Transverse colon (tissue), 4 donors: ENCODE measurements at regions not wholly inside any gene's neighbourhood (a gene's known extent, or its start where the extent isn't known, plus 50 kb on each side); places are given as distances from the start of the nearest gene placed in this dataset.

Experiments used
- DNase-seq: peaks from one replicate; pipeline ENCODE4 v3.0.0-alpha.2; 2019
- H3K27ac ChIP-seq, 4 donors: fragments of 200-600 bp; sonication (generic); 2 replicates each; pipeline ENCODE4 v1.5.1; 2016 to 2018; ENCODE audit warnings: inconsistent platforms in 4 of 4
- H3K27me3 ChIP-seq: fragments of 200-600 bp; sonication (generic); 2 replicates; pipeline ENCODE4 v1.5.1; 2017; ENCODE audit warnings: inconsistent platforms
- H3K36me3 ChIP-seq, 4 donors: fragments of 200-600 bp; sonication (generic); 2 replicates each; pipeline ENCODE4 v1.5.1; 2017 to 2019; ENCODE audit warnings: inconsistent platforms in 4 of 4
- H3K4me1 ChIP-seq, 4 donors: fragments of 200-600 bp; sonication (generic); 2 replicates each; pipeline ENCODE4 v1.5.1; 2017 to 2020; ENCODE audit warnings: inconsistent platforms in 4 of 4
- H3K4me3 ChIP-seq, 4 donors: fragments of 200-600 bp; sonication (generic); 1 replicate in 1 of 4; 2 replicates in 3 of 4; pipeline versions ENCODE4 v1.5.1 to v1.6.1; 2017 to 2019; ENCODE audit warnings: inconsistent platforms in 4 of 4
- H3K9me3 ChIP-seq, 2 donors: fragments of 200-600 bp; sonication (generic); 2 replicates each; pipeline ENCODE4 v1.5.1; 2017 to 2019; ENCODE audit warnings: inconsistent platforms in 2 of 2
- CTCF ChIP-seq, 5 experiments: fragments of 200-600 bp in 3 of 5; fragments of 450-650 bp in 2 of 5; sonication (generic) in 3 of 5; IDR thresholded peaks; 1 replicate in 2 of 5; 2 replicates in 3 of 5; pipeline ENCODE4 v1.5.1; 2016 to 2017; ENCODE audit warnings: antibody characterized with exemption in 5 of 5, inconsistent platforms in 3 of 5, mild to moderate bottlenecking in 2 of 5, moderate library complexity in 1 of 5
- EP300 ChIP-seq: sonication (generic); formaldehyde crosslinking; IDR thresholded peaks from one replicate; pipeline ENCODE4 v1.6.1; 2017; ENCODE audit warnings: antibody characterized with exemption, low read depth
- POLR2A ChIP-seq: fragments of 450-650 bp; IDR thresholded peaks from one replicate; pipeline ENCODE4 v1.6.1; 2016; ENCODE audit warnings: antibody characterized with exemption, mild to moderate bottlenecking, moderate library complexity
- POLR2AphosphoS5 ChIP-seq, 3 donors: sonication (generic); formaldehyde crosslinking; IDR thresholded peaks; one replicate each; pipeline ENCODE4 v1.6.1; 2016; ENCODE audit warnings: antibody characterized with exemption in 3 of 3
- WGBS, 2 donors: methylation state at CpG; one replicate each; pipeline ENCODE4 v1.1.5; 2018; ENCODE audit warnings: low coverage in 1 of 2; 5-methylcytosine and 5-hydroxymethylcytosine counted together
- in situ Hi-C, 4 donors: fragments of 200-750 bp; cut with MboI; loops; one replicate each; pipeline versions ENCODE4 v1.15.0 to v1.15.1; 2017; ENCODE audit warnings: low sequenced_read_pairs in 3 of 4, low pct_ligation_motif_present in 1 of 4, low pct_unique_long_range_greater_than_20kb in 1 of 4
- intact Hi-C: fragments of 100-400 bp; cut with DNase I; formaldehyde crosslinking; loops from one replicate; pipeline ENCODE4 v1.15.1; 2023; ENCODE audit warnings: low total_unique reads

GRCh38 chr2:21543630-21544029, 419.9 kb downstream of the TDRD15 start:
- Histone ChIP-seq H3K9me3 (no peaks in the 10 kb centered on the region), H3K27me3 (no peaks in the 10 kb centered on the region), H3K4me1 (no peaks in the 10 kb centered on the region), H3K4me3 (no peak overlapping the region), H3K27ac (no peak overlapping the region), H3K36me3 (no peaks in the 10 kb centered on the region)
- no peak for TF ChIP-seq POLR2AphosphoS5 (IDR thresholded peaks at IDR 0.05)
- no peak for TF ChIP-seq EP300
- TF ChIP-seq POLR2A = no peak
- no peak for TF ChIP-seq CTCF (IDR thresholded peaks at IDR 0.05)
- intact Hi-C loops = no loop called here
- in situ Hi-C loops = no loop called here
- WGBS, 2 donors = 82 to 83% methylated on average over 2 of the region's 2 CpGs
- DNase-seq = no peak

DNA sequence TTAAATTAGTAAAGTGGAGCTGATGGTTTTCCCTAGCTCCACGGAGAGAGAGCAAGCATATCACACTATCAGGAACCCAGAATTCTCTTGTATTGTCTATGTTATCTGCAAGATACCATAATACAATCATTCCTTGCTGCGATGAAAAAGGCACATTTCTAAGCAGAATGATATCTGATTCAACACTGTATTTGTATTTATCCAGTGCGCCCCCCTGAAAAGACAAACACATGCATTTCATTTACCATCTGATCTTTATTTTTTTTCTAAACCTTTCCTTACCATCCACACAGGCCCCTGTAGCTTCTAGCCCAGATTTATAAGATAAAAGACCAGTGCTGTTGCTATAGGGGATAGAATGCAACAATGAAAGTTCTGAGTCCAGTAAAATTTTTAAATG, 420.6 kb downstream of the TDRD15 start:
- WGBS, 2 donors = 78 to 79% methylated on average over 3 of the region's 3 CpGs
- no peak for TF ChIP-seq POLR2AphosphoS5 (IDR thresholded peaks at IDR 0.05)
- TF ChIP-seq POLR2A = no peak
- TF ChIP-seq CTCF (IDR thresholded peaks at IDR 0.05) = no peak
- no peak for TF ChIP-seq EP300
- intact Hi-C loops = no loop called here
- H3K4me3 ChIP-seq = no peak overlapping the region
- no peaks in the 10 kb centered on the region for H3K9me3 ChIP-seq
- no peak for DNase-seq
- no peaks in the 10 kb centered on the region for H3K27me3 ChIP-seq
- in situ Hi-C loops = no loop called here
- no peaks in the 10 kb centered on the region for H3K4me1 ChIP-seq
- H3K36me3 ChIP-seq = no peaks in the 10 kb centered on the region
- no peak overlapping the region for H3K27ac ChIP-seq

DNA sequence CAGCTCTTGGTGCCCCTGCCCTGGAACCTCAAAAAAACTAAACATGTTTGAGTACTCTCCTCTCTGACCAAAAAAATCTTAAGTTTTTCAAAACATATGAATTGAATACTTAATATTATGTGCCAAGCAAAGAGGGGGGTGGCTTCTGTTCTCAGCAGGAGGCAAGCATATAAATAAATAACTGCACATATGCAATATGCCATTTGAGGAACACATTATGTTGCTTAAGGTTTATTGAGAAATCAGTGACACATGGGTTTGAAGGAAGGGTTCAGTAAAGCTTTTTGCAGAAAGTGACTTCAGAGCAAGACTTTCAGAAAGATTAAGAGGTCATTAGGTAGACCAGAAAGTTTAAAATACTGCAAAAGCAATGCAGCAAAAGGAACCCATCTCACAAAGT, 429.2 kb downstream of the TDRD15 start:
- DNase-seq = no peak
- no peak overlapping the region for H3K27ac ChIP-seq
- TF ChIP-seq CTCF (IDR thresholded peaks at IDR 0.05) (no peak), EP300 (no peak), POLR2A (no peak), POLR2AphosphoS5 (IDR thresholded peaks at IDR 0.05) (no peak)
- H3K36me3 ChIP-seq = no peaks in the 10 kb centered on the region
- H3K9me3 ChIP-seq = no peaks in the 10 kb centered on the region
- in situ Hi-C loops (no loop called here), intact Hi-C loops (no loop called here)
- H3K27me3 ChIP-seq = no peaks in the 10 kb centered on the region
- H3K4me1 ChIP-seq = no peaks in the 10 kb centered on the region
- no peak overlapping the region for H3K4me3 ChIP-seq

DNA sequence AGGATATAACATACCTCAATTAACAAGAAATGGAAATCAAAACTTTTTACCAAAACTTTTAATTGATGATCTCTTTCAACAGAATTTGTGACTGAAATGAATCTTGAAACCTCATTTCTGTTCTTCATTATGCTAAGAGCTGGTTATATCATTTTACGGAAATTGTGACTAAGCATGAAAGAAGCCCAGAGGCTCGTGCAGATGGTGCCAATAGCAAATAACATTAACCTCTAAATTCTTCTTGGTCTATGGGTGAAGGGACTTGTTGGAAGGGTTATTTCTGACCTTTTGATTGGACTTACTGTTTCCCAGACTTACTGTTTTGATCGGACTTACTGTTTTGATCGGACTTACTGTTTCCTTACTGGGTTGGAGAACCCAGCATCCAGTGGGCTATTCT, 435.6 kb downstream of the TDRD15 start:
- WGBS, 2 donors = 79 to 86% methylated on average over 3 to 4 of the region's 4 CpGs
- no peaks in the 10 kb centered on the region for H3K27me3 ChIP-seq
- H3K27ac ChIP-seq = no peak overlapping the region
- in situ Hi-C loops = no loop called here
- H3K9me3 ChIP-seq = no peaks in the 10 kb centered on the region
- no peak for DNase-seq
- intact Hi-C loops = no loop called here
- H3K4me3 ChIP-seq = no peak overlapping the region
- no peaks in the 10 kb centered on the region for H3K36me3 ChIP-seq
- TF ChIP-seq POLR2AphosphoS5 (IDR thresholded peaks at IDR 0.05) (no peak), CTCF (IDR thresholded peaks at IDR 0.05) (no peak), POLR2A (no peak), EP300 (no peak)
- no peaks in the 10 kb centered on the region for H3K4me1 ChIP-seq
